ENCODE measurements at regions not wholly inside any gene's neighbourhood (a gene's known extent, or its start where the extent isn't known, plus 50 kb on each side); places are given as distances from the start of the nearest gene placed in this dataset.
"Not testable (repeated sequence)": the region's sequence is repeated elsewhere in the genome, so short reads cannot be mapped to it uniquely, and the experiment has no call there.

DNA sequence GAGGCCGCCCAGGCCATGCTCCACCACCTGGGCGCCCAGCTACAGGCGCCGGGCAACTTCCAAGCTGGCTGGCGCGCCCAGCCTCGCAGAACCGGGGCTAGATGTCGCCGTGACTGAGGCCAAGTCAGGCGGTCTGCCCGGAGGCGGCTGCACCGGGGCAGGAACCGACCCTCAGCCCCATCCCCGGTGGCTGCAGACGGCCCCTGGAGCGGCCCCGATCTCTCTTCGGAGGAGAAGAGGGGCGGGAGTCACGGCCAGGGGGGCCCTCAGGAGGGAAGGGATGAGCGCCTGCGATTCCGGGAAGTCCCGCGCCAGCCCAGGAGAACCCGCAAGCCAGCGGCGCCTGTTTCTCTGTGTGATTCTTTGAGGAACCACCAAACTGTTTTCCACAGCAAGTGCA is 671.3 kb upstream of the DEFB115 start:
- H3K27ac ChIP-seq (ENCODE audit: low read length); H3K36me3 ChIP-seq (ENCODE audit: control insufficient read depth in 2 of 2, insufficient read depth in 2 of 2, low read length in 2 of 2); H3K27me3 ChIP-seq (ENCODE audit: control insufficient read depth in 1 of 2, insufficient read depth in 2 of 2, low read length in 2 of 2); H3K4me1 ChIP-seq (ENCODE audit: control insufficient read depth, insufficient read depth, low read length); H3K9ac ChIP-seq (ENCODE audit: low read length in 2 of 2); H3K9me3 ChIP-seq (ENCODE audit: control insufficient read depth in 2 of 2, low read length in 2 of 2): not testable (repeated sequence)
- H3K4me3 ChIP-seq (ENCODE audit: low read length in 2 of 2) = peak overlapping the region in 1 of 2 donors; percentile 22

GRCh38 chr20:30593572-30593971 is 663.9 kb upstream of the DEFB115 start:
- no peak overlapping the region for H3K9ac ChIP-seq (ENCODE audit: low read length in 2 of 2)
- peaks cover 0 to 3% of the 10 kb centered on the region in 2 donors for H3K9me3 ChIP-seq (ENCODE audit: control insufficient read depth in 2 of 2, low read length in 2 of 2)

GRCh38 chr20:30594112-30594511 is 663.4 kb upstream of the DEFB115 start:
- no peaks in the 10 kb centered on the region for H3K4me1 ChIP-seq (ENCODE audit: control insufficient read depth, insufficient read depth, low read length)
- H3K4me3 ChIP-seq (ENCODE audit: low read length in 2 of 2) = no peak overlapping the region
- H3K9me3 ChIP-seq (ENCODE audit: control insufficient read depth in 2 of 2, low read length in 2 of 2) = peaks cover 0 to 3% of the 10 kb centered on the region in 2 donors
- no peak overlapping the region for H3K9ac ChIP-seq (ENCODE audit: low read length in 2 of 2)
- peaks cover 0 to 2% of the 10 kb centered on the region in 2 donors for H3K27me3 ChIP-seq (ENCODE audit: control insufficient read depth in 1 of 2, insufficient read depth in 2 of 2, low read length in 2 of 2)
- H3K36me3 ChIP-seq (ENCODE audit: control insufficient read depth in 2 of 2, insufficient read depth in 2 of 2, low read length in 2 of 2) = no peaks in the 10 kb centered on the region
- no peak overlapping the region for H3K27ac ChIP-seq (ENCODE audit: low read length)

More at GRCh38 chr20:30593572-30593971, 663.9 kb upstream of the DEFB115 start:
- Histone ChIP-seq H3K4me1 (ENCODE audit: control insufficient read depth, insufficient read depth, low read length) (no peaks in the 10 kb centered on the region), H3K36me3 (ENCODE audit: control insufficient read depth in 2 of 2, insufficient read depth in 2 of 2, low read length in 2 of 2) (no peaks in the 10 kb centered on the region), H3K27ac (ENCODE audit: low read length) (no peak overlapping the region), H3K4me3 (ENCODE audit: low read length in 2 of 2) (no peak overlapping the region), H3K27me3 (ENCODE audit: control insufficient read depth in 1 of 2, insufficient read depth in 2 of 2, low read length in 2 of 2) (peaks cover 0 to 2% of the 10 kb centered on the region in 2 donors)

- Histone ChIP-seq H3K27me3 (ENCODE audit: control insufficient read depth in 1 of 2, insufficient read depth in 2 of 2, low read length in 2 of 2) (peaks cover 0 to 2% of the 10 kb centered on the region in 2 donors), H3K27ac (ENCODE audit: low read length) (no peak overlapping the region), H3K9me3 (ENCODE audit: control insufficient read depth in 2 of 2, low read length in 2 of 2) (peaks cover 0 to 3% of the 10 kb centered on the region in 2 donors), H3K9ac (ENCODE audit: low read length in 2 of 2) (no peak overlapping the region), H3K4me3 (ENCODE audit: low read length in 2 of 2) (no peak overlapping the region), H3K36me3 (ENCODE audit: control insufficient read depth in 2 of 2, insufficient read depth in 2 of 2, low read length in 2 of 2) (no peaks in the 10 kb centered on the region), H3K4me1 (ENCODE audit: control insufficient read depth, insufficient read depth, low read length) (no peaks in the 10 kb centered on the region)
These were observed 661.8 kb upstream of the DEFB115 start for GRCh38 chr20:30595698-30596097.

DNA sequence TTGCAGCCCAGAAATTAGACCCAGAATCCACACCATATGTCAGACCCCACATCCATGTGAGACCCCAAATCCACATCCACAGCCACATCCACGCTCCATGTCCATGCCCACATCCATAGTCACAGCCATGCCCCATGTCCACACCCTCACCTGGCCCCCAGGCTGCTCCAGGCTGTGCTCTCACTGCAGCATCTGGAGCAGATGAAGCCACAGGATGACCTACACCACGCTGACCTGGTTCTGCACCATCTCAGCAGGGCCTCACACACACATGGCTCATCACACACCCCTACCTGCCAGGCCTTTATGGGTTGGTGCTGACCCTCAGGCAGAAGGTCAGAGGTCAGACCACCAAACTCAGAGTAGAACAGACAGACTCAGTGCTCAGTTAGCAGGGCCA is 660.0 kb upstream of the DEFB115 start:
- H3K27ac ChIP-seq (ENCODE audit: low read length); H3K4me3 ChIP-seq (ENCODE audit: low read length in 2 of 2); H3K36me3 ChIP-seq (ENCODE audit: control insufficient read depth in 2 of 2, insufficient read depth in 2 of 2, low read length in 2 of 2); H3K4me1 ChIP-seq (ENCODE audit: control insufficient read depth, insufficient read depth, low read length); H3K27me3 ChIP-seq (ENCODE audit: control insufficient read depth in 1 of 2, insufficient read depth in 2 of 2, low read length in 2 of 2); H3K9me3 ChIP-seq (ENCODE audit: control insufficient read depth in 2 of 2, low read length in 2 of 2); H3K9ac ChIP-seq (ENCODE audit: low read length in 2 of 2): not testable (repeated sequence)

GRCh38 chr20:30598460-30599230 is 658.8 kb upstream of the DEFB115 start:
- no peak overlapping the region for H3K9ac ChIP-seq (ENCODE audit: low read length in 2 of 2)
- H3K27me3 ChIP-seq (ENCODE audit: control insufficient read depth in 1 of 2, insufficient read depth in 2 of 2, low read length in 2 of 2) = peaks cover 0 to 2% of the 10 kb centered on the region in 2 donors
- H3K27ac ChIP-seq (ENCODE audit: low read length) = no peak overlapping the region
- peaks cover 0 to 3% of the 10 kb centered on the region in 2 donors for H3K9me3 ChIP-seq (ENCODE audit: control insufficient read depth in 2 of 2, low read length in 2 of 2)
- H3K4me1 ChIP-seq (ENCODE audit: control insufficient read depth, insufficient read depth, low read length) = no peaks in the 10 kb centered on the region
- H3K36me3 ChIP-seq (ENCODE audit: control insufficient read depth in 2 of 2, insufficient read depth in 2 of 2, low read length in 2 of 2) = no peaks in the 10 kb centered on the region
- no peak overlapping the region for H3K4me3 ChIP-seq (ENCODE audit: low read length in 2 of 2)

DNA sequence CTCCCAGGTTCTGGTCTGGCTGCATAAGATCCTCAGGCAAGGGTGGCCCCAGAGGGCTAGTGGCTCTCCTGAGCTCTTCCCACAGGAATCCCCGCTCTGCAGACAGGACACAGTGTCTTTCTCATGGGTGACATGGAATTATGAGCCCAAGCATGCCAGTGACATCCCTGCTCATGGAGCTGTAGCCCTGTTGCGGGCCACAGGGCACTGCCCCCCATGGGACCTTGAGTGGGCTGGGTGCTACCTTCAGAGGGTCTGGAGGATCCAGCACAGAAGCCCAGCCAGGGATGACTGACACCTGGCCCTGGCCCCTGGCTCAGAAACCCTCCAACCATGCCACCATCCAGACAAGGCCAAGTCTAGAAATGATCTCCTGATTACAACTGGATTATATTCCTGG is 657.5 kb upstream of the DEFB115 start:
- peaks cover 0 to 3% of the 10 kb centered on the region in 2 donors for H3K9me3 ChIP-seq (ENCODE audit: control insufficient read depth in 2 of 2, low read length in 2 of 2)
- no peak overlapping the region for H3K4me3 ChIP-seq (ENCODE audit: low read length in 2 of 2)
- no peak overlapping the region for H3K9ac ChIP-seq (ENCODE audit: low read length in 2 of 2)

GRCh38 chr20:30601974-30602373 is 655.5 kb upstream of the DEFB115 start:
- Histone ChIP-seq H3K9ac (ENCODE audit: low read length in 2 of 2) (no peak overlapping the region), H3K27ac (ENCODE audit: low read length) (no peak overlapping the region), H3K27me3 (ENCODE audit: control insufficient read depth in 1 of 2, insufficient read depth in 2 of 2, low read length in 2 of 2) (no peaks in the 10 kb centered on the region), H3K4me3 (ENCODE audit: low read length in 2 of 2) (no peak overlapping the region), H3K9me3 (ENCODE audit: control insufficient read depth in 2 of 2, low read length in 2 of 2) (peaks cover 0 to 3% of the 10 kb centered on the region in 2 donors), H3K36me3 (ENCODE audit: control insufficient read depth in 2 of 2, insufficient read depth in 2 of 2, low read length in 2 of 2) (no peaks in the 10 kb centered on the region), H3K4me1 (ENCODE audit: control insufficient read depth, insufficient read depth, low read length) (no peaks in the 10 kb centered on the region)

More for the DNA sequence above, 657.5 kb upstream of the DEFB115 start:
- Histone ChIP-seq H3K36me3 (ENCODE audit: control insufficient read depth in 2 of 2, insufficient read depth in 2 of 2, low read length in 2 of 2) (no peaks in the 10 kb centered on the region), H3K27ac (ENCODE audit: low read length) (no peak overlapping the region), H3K4me1 (ENCODE audit: control insufficient read depth, insufficient read depth, low read length) (no peaks in the 10 kb centered on the region), H3K27me3 (ENCODE audit: control insufficient read depth in 1 of 2, insufficient read depth in 2 of 2, low read length in 2 of 2) (peaks cover 0 to 2% of the 10 kb centered on the region in 2 donors)

GRCh38 chr20:30602424-30602823 is 655.0 kb upstream of the DEFB115 start:
- Histone ChIP-seq H3K9me3 (ENCODE audit: control insufficient read depth in 2 of 2, low read length in 2 of 2) (peaks cover 0 to 4% of the 10 kb centered on the region in 2 donors), H3K4me1 (ENCODE audit: control insufficient read depth, insufficient read depth, low read length) (no peaks in the 10 kb centered on the region), H3K36me3 (ENCODE audit: control insufficient read depth in 2 of 2, insufficient read depth in 2 of 2, low read length in 2 of 2) (no peaks in the 10 kb centered on the region), H3K27ac (ENCODE audit: low read length) (no peak overlapping the region), H3K9ac (ENCODE audit: low read length in 2 of 2) (no peak overlapping the region), H3K27me3 (ENCODE audit: control insufficient read depth in 1 of 2, insufficient read depth in 2 of 2, low read length in 2 of 2) (no peaks in the 10 kb centered on the region), H3K4me3 (ENCODE audit: low read length in 2 of 2) (no peak overlapping the region)

DNA sequence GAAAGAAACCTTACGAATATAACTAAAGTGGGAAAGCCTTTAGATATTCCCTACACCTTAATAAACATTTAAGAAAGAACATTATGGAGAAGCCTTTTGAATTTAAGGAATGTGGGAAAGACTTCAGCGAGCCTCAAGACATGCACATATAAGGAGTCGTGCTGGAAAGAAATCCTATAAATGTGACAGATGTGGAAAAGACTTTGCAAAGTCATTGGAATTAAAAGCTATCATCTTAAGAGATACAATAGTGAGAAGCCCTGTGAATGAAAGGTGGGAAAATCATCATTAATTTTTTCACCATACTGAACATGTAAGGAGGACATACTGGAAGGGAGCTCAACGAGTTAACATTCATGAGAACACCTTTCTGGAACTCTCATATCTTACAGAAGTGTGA is 650.5 kb upstream of the DEFB115 start:
- Histone ChIP-seq H3K9ac (ENCODE audit: low read length in 2 of 2) (no peak overlapping the region), H3K27me3 (ENCODE audit: control insufficient read depth in 1 of 2, insufficient read depth in 2 of 2, low read length in 2 of 2) (no peaks in the 10 kb centered on the region), H3K4me1 (ENCODE audit: control insufficient read depth, insufficient read depth, low read length) (no peaks in the 10 kb centered on the region), H3K27ac (ENCODE audit: low read length) (no peak overlapping the region), H3K4me3 (ENCODE audit: low read length in 2 of 2) (no peak overlapping the region), H3K9me3 (ENCODE audit: control insufficient read depth in 2 of 2, low read length in 2 of 2) (peaks cover 3 to 8% of the 10 kb centered on the region in 2 donors), H3K36me3 (ENCODE audit: control insufficient read depth in 2 of 2, insufficient read depth in 2 of 2, low read length in 2 of 2) (no peaks in the 10 kb centered on the region)

- no peak overlapping the region for H3K4me3 ChIP-seq (ENCODE audit: low read length in 2 of 2)
- no peaks in the 10 kb centered on the region for H3K27me3 ChIP-seq (ENCODE audit: control insufficient read depth in 1 of 2, insufficient read depth in 2 of 2, low read length in 2 of 2)
These were observed 647.3 kb upstream of the DEFB115 start for GRCh38 chr20:30610029-30610693.

More at GRCh38 chr20:30610029-30610693, 647.3 kb upstream of the DEFB115 start:
- no peak overlapping the region for H3K9ac ChIP-seq (ENCODE audit: low read length in 2 of 2)
- no peaks in the 10 kb centered on the region for H3K4me1 ChIP-seq (ENCODE audit: control insufficient read depth, insufficient read depth, low read length)
- no peak overlapping the region for H3K27ac ChIP-seq (ENCODE audit: low read length)
- H3K9me3 ChIP-seq (ENCODE audit: control insufficient read depth in 2 of 2, low read length in 2 of 2) = peaks cover 3 to 8% of the 10 kb centered on the region in 2 donors
- no peaks in the 10 kb centered on the region for H3K36me3 ChIP-seq (ENCODE audit: control insufficient read depth in 2 of 2, insufficient read depth in 2 of 2, low read length in 2 of 2)

All from stomach smooth muscle (tissue), 2 donors.